ENCODE measurements at regions not wholly inside any gene's neighbourhood (a gene's known extent, or its start where the extent isn't known, plus 50 kb on each side); places are given as distances from the start of the nearest gene placed in this dataset.

DNA sequence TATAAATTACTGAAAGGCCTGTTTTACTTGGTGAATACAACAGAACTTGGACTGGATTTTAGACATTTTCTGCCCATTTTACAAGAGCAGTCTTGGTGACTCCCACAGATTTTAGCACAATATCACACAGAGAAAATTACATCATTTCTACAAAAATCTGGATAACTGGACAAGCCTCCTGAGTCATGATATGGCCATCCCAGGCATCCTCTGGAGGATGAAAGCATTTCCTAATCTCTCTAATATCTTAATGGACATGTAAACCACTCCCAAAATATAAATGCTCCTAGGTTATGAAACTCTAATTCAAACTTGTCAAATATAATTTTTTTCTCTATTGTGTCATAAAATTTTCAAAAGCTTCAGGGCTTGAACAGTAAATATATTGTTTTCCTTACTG lies 1170.8 kb upstream of the PCDH7 start:
- TF ChIP-seq TAF1 (IDR thresholded peaks at IDR 0.05; ENCODE audit: borderline replicate concordance, insufficient read depth, low read length) = no peak
- TF ChIP-seq SIN3A (IDR thresholded peaks at IDR 0.05; ENCODE audit: borderline replicate concordance, insufficient read depth, low read length) = no peak

DNA sequence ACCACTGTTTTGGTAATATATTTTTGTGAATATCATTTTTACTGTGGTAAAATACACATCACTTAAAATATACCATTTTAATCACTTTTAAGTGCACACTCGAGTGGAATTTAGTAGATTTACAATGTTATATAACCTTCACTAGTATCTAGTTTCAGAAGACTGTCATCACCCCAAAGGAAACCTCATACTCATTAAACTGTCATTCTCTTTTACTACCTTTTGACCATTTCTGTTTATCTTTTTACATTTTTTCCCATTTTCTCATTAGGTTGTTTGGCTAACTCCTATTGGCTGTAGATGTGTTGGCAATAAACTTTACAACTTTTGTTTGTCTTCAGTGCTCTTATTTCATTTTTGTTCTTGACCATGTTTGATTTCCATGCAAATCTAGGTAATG lies 1168.3 kb upstream of the PCDH7 start:
- TF ChIP-seq TAF1 (IDR thresholded peaks at IDR 0.05; ENCODE audit: borderline replicate concordance, insufficient read depth, low read length) = no peak

DNA sequence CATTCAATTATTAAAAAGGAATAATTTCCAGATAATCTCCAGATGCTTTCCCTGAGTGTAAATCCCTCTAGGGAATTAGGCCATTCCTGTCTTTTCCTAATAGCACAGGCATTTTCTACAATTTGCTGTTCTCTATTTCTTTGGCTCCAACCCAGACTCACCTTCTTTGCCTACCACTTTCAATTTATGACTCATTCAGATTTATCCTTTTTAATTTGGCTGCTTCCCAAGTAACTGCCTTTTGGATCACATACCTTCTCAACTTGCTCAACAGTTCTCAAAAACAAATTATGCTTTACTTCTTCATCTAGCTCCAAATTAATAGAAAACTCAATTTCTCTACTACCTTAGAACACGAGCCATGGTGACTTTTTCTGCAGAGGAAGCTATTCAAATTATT lies 1166.3 kb upstream of the PCDH7 start:
- no peak for TF ChIP-seq POLR2AphosphoS5 (IDR thresholded peaks at IDR 0.05; ENCODE audit: low read depth, low read length)
- TF ChIP-seq, protein P1, sequence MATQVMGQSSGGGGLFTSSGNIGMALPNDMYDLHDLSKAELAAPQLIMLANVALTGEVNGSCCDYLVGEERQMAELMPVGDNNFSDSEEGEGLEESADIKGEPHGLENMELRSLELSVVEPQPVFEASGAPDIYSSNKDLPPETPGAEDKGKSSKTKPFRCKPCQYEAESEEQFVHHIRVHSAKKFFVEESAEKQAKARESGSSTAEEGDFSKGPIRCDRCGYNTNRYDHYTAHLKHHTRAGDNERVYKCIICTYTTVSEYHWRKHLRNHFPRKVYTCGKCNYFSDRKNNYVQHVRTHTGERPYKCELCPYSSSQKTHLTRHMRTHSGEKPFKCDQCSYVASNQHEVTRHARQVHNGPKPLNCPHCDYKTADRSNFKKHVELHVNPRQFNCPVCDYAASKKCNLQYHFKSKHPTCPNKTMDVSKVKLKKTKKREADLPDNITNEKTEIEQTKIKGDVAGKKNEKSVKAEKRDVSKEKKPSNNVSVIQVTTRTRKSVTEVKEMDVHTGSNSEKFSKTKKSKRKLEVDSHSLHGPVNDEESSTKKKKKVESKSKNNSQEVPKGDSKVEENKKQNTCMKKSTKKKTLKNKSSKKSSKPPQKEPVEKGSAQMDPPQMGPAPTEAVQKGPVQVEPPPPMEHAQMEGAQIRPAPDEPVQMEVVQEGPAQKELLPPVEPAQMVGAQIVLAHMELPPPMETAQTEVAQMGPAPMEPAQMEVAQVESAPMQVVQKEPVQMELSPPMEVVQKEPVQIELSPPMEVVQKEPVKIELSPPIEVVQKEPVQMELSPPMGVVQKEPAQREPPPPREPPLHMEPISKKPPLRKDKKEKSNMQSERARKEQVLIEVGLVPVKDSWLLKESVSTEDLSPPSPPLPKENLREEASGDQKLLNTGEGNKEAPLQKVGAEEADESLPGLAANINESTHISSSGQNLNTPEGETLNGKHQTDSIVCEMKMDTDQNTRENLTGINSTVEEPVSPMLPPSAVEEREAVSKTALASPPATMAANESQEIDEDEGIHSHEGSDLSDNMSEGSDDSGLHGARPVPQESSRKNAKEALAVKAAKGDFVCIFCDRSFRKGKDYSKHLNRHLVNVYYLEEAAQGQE (IDR thresholded peaks at IDR 0.05; ENCODE audit: insufficient read depth in 1 of 2, low read depth in 2 of 2, low read length in 2 of 2) = no peak
- no peak for TF ChIP-seq FOXP2 (optimal IDR thresholded peaks at IDR 0.05; ENCODE audit: borderline replicate concordance, extremely low read depth, extremely low read length, insufficient read depth)
- TF ChIP-seq SIN3A (IDR thresholded peaks at IDR 0.05; ENCODE audit: borderline replicate concordance, insufficient read depth, low read length) = no peak
- no peak for TF ChIP-seq TAF1 (IDR thresholded peaks at IDR 0.05; ENCODE audit: borderline replicate concordance, insufficient read depth, low read length)

DNA sequence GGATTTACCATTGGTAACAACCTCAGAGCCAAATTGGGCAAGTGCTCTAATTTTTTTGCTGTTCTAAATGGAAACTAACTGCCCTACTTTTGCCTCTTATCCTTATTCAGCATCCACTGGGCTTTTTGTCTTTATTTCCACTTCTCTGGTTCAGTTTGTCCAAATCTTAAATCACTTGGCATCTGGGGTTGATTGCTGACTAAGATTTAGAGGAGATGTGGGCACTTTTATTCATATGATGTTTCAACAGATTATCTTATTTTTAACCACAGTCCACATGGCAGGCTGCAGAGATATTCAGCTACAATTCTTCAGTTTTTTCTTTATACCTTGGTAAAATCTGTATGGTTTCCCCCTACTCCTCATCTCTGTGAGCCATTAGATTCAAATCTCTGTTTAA lies 1161.4 kb upstream of the PCDH7 start:
- no peak for TF ChIP-seq TAF1 (IDR thresholded peaks at IDR 0.05; ENCODE audit: borderline replicate concordance, insufficient read depth, low read length)
- no peak for TF ChIP-seq SIN3A (IDR thresholded peaks at IDR 0.05; ENCODE audit: borderline replicate concordance, insufficient read depth, low read length)
- TF ChIP-seq FOXP2 (optimal IDR thresholded peaks at IDR 0.05; ENCODE audit: borderline replicate concordance, extremely low read depth, extremely low read length, insufficient read depth) = no peak
- TF ChIP-seq POLR2AphosphoS5 (IDR thresholded peaks at IDR 0.05; ENCODE audit: low read depth, low read length) = no peak
- TF ChIP-seq, protein P1 (IDR thresholded peaks at IDR 0.05; ENCODE audit: insufficient read depth in 1 of 2, low read depth in 2 of 2, low read length in 2 of 2) = no peak

DNA sequence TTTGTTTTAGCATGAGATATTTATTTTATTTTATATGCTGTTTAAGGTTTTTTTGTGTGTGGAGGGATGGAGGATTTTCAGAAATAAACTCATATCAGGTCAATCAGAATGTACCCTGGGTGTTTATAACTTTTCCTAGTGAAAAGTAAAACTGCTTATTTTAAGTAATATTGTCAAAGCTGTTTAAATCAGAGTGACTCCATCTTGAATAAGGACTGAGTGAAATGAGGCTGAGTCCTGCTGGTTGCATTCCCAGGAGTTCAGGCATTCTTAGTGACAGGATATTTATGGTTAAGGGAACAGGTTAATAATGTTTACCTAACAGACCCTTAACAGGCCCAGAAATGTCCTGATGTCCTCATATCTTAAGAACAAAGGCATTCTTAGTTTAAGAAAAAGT lies 1160.9 kb upstream of the PCDH7 start:
- TF ChIP-seq, protein P1 (IDR thresholded peaks at IDR 0.05; ENCODE audit: insufficient read depth in 1 of 2, low read depth in 2 of 2, low read length in 2 of 2) = no peak

DNA sequence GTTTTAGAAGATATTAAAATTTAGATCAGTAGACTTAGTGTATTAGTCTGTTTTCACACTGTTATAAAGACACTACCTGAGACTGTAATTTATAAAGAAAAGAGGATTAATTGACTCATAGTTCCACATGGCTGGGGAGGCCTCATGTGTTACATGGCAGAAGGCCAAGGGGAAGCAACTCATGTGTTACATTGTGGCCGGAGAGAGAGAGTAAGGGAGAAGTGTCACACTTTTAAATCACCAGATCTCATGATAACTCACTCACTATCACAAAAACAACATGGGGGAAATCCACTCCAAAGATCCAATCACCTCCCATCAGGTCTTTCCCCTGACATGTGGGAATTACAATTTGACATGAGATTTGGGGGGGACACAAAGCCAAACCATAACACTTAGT lies 1159.7 kb upstream of the PCDH7 start:
- TF ChIP-seq, protein P1 (IDR thresholded peaks at IDR 0.05; ENCODE audit: insufficient read depth in 1 of 2, low read depth in 2 of 2, low read length in 2 of 2) = no peak
- TF ChIP-seq SIN3A (IDR thresholded peaks at IDR 0.05; ENCODE audit: borderline replicate concordance, insufficient read depth, low read length) (no peak), POLR2AphosphoS5 (IDR thresholded peaks at IDR 0.05; ENCODE audit: low read depth, low read length) (no peak), TAF1 (IDR thresholded peaks at IDR 0.05; ENCODE audit: borderline replicate concordance, insufficient read depth, low read length) (no peak), FOXP2 (optimal IDR thresholded peaks at IDR 0.05; ENCODE audit: borderline replicate concordance, extremely low read depth, extremely low read length, insufficient read depth) (no peak)

Measured in PFSK-1 (cell line).